ENCODE measurements at regions not wholly inside any gene's neighbourhood (a gene's known extent, or its start where the extent isn't known, plus 50 kb on each side); places are given as distances from the start of the nearest gene placed in this dataset.

DNA sequence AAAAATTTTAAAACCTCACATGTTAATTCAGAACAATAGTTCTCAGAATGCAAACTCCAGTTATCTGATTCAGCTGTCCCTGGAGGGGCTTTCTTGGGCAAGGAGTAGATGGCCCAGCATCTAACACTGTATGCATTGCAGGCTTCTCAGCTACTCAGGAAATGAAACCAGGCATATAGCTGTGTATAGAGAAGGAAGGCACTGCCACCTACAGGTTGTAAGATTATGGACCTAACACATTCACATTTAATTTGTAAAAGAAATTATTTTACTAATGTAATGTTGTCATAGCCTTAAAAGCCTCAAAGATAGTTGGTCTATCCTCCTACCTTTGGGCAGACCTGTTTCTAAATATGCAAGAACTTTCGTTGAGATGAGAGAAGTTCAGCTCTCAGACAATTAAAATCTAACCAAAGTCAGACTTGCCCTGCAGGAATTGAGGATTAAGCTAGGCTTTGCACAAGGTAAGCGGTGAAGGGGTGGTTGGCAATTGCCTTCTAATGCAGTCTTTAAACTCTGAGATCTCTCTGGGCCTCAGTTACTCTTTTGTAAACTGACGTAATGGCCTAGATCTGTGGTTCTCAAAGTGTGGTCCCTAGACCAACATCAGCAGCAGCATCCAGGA is 132.8 kb upstream of the SLC24A5 start:
- Histone ChIP-seq H4K20me1 (ENCODE audit: control insufficient read depth, extremely low read depth, insufficient read depth, low read length) (no peaks in the 10 kb centered on the region), H2AFZ (ENCODE audit: control insufficient read depth, low read length) (no peak overlapping the region), H3K9ac (ENCODE audit: control insufficient read depth, extremely low read depth, insufficient read depth, low read length) (no peak overlapping the region), H3K27me3 (ENCODE audit: control insufficient read depth, extremely low read depth, insufficient read depth, low read length) (no peaks in the 10 kb centered on the region), H3K4me2 (ENCODE audit: control insufficient read depth, extremely low read depth, insufficient read depth, low read depth, low read length) (no peak overlapping the region), H3K9me3 (ENCODE audit: control insufficient read depth, low read depth, low read length) (no peaks in the 10 kb centered on the region), H3K4me3 (ENCODE audit: control insufficient read depth in 2 of 3, extremely low read depth in 1 of 3, insufficient read depth in 2 of 3, low read depth in 1 of 3, low read length in 3 of 3) (no peak overlapping the region), H3K27ac (ENCODE audit: control insufficient read depth, insufficient read depth, low read length) (no peak overlapping the region), H3K9me1 (ENCODE audit: control insufficient read depth, extremely low read depth, insufficient read depth, low read length) (no peaks in the 10 kb centered on the region), H3K4me1 (ENCODE audit: control insufficient read depth, extremely low read depth, insufficient read depth, low read length) (no peaks in the 10 kb centered on the region), H3K36me3 (ENCODE audit: control insufficient read depth in 2 of 2, extremely low read depth in 1 of 2, insufficient read depth in 2 of 2, low read length in 2 of 2) (no peaks in the 10 kb centered on the region), H3K79me2 (ENCODE audit: control insufficient read depth, insufficient read depth, low read length) (no peaks in the 10 kb centered on the region)
- FAIRE-seq (peak; percentile 44), DNase-seq (ENCODE audit: low read depth, low spot score) (no peak)
- TF ChIP-seq, protein P1, sequence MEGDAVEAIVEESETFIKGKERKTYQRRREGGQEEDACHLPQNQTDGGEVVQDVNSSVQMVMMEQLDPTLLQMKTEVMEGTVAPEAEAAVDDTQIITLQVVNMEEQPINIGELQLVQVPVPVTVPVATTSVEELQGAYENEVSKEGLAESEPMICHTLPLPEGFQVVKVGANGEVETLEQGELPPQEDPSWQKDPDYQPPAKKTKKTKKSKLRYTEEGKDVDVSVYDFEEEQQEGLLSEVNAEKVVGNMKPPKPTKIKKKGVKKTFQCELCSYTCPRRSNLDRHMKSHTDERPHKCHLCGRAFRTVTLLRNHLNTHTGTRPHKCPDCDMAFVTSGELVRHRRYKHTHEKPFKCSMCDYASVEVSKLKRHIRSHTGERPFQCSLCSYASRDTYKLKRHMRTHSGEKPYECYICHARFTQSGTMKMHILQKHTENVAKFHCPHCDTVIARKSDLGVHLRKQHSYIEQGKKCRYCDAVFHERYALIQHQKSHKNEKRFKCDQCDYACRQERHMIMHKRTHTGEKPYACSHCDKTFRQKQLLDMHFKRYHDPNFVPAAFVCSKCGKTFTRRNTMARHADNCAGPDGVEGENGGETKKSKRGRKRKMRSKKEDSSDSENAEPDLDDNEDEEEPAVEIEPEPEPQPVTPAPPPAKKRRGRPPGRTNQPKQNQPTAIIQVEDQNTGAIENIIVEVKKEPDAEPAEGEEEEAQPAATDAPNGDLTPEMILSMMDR (optimal IDR thresholded peaks at IDR 0.05 in 1 of 3, IDR thresholded peaks at IDR 0.05 in 1 of 3, conservative IDR thresholded peaks at IDR 0.05 in 1 of 3; ENCODE audit: extremely low read depth in 1 of 3, insufficient read depth in 2 of 3, low read length in 3 of 3), result peak in 2 of 3 experiments; percentile 51 to 53
- no peak for TF ChIP-seq EZH2 (IDR thresholded peaks at IDR 0.05; ENCODE audit: low read length)
- dilution Hi-C loops (cut with MboI; ENCODE audit: extremely low pct_ligation_motif_present, low sequenced_read_pairs), result no loop called here

DNA sequence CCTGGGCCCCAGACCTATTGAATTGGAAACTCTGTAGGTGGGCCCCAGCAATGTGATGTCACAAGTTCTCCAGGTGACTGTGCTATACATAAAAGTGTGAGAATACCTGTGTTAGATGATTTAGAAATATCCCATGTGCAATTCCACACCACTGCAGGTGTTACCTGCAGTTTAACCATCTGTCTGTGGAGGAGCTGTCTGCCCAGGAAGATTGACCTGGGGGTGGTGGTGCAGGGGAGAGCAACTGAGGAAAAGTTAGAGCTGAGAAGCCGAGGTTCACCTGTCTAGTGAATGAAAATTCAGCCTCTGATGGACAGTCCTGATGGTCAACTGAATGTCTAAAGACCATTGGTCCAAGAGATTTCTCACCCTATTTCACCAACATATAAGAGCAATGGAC is 132.2 kb upstream of the SLC24A5 start:
- Histone ChIP-seq H2AFZ (ENCODE audit: control insufficient read depth, low read length) (no peak overlapping the region), H3K4me1 (ENCODE audit: control insufficient read depth, extremely low read depth, insufficient read depth, low read length) (no peaks in the 10 kb centered on the region), H3K9me1 (ENCODE audit: control insufficient read depth, extremely low read depth, insufficient read depth, low read length) (no peaks in the 10 kb centered on the region), H3K9me3 (ENCODE audit: control insufficient read depth, low read depth, low read length) (no peaks in the 10 kb centered on the region), H3K9ac (ENCODE audit: control insufficient read depth, extremely low read depth, insufficient read depth, low read length) (no peak overlapping the region), H3K79me2 (ENCODE audit: control insufficient read depth, insufficient read depth, low read length) (no peaks in the 10 kb centered on the region), H3K27ac (ENCODE audit: control insufficient read depth, insufficient read depth, low read length) (no peak overlapping the region), H3K36me3 (ENCODE audit: control insufficient read depth in 2 of 2, extremely low read depth in 1 of 2, insufficient read depth in 2 of 2, low read length in 2 of 2) (no peaks in the 10 kb centered on the region), H3K27me3 (ENCODE audit: control insufficient read depth, extremely low read depth, insufficient read depth, low read length) (no peaks in the 10 kb centered on the region), H3K4me2 (ENCODE audit: control insufficient read depth, extremely low read depth, insufficient read depth, low read depth, low read length) (no peak overlapping the region), H3K4me3 (ENCODE audit: control insufficient read depth in 2 of 3, extremely low read depth in 1 of 3, insufficient read depth in 2 of 3, low read depth in 1 of 3, low read length in 3 of 3) (no peak overlapping the region), H4K20me1 (ENCODE audit: control insufficient read depth, extremely low read depth, insufficient read depth, low read length) (no peaks in the 10 kb centered on the region)
- TF ChIP-seq, protein P1 (optimal IDR thresholded peaks at IDR 0.05 in 1 of 3, IDR thresholded peaks at IDR 0.05 in 1 of 3, conservative IDR thresholded peaks at IDR 0.05 in 1 of 3; ENCODE audit: extremely low read depth in 1 of 3, insufficient read depth in 2 of 3, low read length in 3 of 3), result peak in 2 of 3 experiments; percentile 18 to 39
- TF ChIP-seq EZH2 (IDR thresholded peaks at IDR 0.05; ENCODE audit: low read length), result no peak
- DNase-seq (ENCODE audit: low read depth, low spot score) (no peak), FAIRE-seq (no peak)
- dilution Hi-C loops (cut with MboI; ENCODE audit: extremely low pct_ligation_motif_present, low sequenced_read_pairs), result no loop called here
